Activated T-cell treated with anti-CD3 and anti-CD28 coated beads, Interleukin-2, amount 50 U/mL, for 48 hours (primary cell): ENCODE measurements at regions not wholly inside any gene's neighbourhood (a gene's known extent, or its start where the extent isn't known, plus 50 kb on each side); places are given as distances from the start of the nearest gene placed in this dataset.
"Not testable (repeated sequence)": the region's sequence is repeated elsewhere in the genome, so short reads cannot be mapped to it uniquely, and the experiment has no call there.

ENCODE experiments used
- DNase-seq, 2 experiments: peaks; one replicate each; pipeline ENCODE4 v3.0.0-alpha.2; 2020

- DNase-seq: no peak
These were observed 58.2 kb downstream of the RPRM start for GRCh38 chr2:153420394-153420793.

DNA sequence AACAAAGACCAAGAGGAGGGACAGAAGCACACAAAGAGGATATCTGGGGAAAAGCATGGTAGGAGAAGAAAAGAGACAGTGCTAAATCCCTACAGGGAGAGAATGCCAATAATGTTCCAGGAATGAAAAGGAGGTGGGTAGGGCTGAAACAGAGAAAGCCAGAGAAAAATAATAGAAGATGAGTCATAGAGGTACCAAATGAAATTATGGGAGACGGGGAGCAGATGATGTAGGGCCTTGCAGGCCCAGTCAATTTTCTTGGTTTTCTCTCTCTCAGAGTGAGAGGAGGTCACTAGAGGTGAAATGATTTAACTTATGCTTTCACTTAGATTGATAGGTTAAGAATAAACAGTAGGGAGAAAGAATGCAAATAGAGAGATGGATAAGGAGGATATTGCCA, 61.5 kb downstream of the RPRM start:
- no peak for DNase-seq

- DNase-seq: no peak
These were observed 62.5 kb downstream of the RPRM start for GRCh38 chr2:153416071-153416470.

GRCh38 chr2:153408710-153409385, 69.7 kb downstream of the RPRM start:
- DNase-seq: no peak

DNA sequence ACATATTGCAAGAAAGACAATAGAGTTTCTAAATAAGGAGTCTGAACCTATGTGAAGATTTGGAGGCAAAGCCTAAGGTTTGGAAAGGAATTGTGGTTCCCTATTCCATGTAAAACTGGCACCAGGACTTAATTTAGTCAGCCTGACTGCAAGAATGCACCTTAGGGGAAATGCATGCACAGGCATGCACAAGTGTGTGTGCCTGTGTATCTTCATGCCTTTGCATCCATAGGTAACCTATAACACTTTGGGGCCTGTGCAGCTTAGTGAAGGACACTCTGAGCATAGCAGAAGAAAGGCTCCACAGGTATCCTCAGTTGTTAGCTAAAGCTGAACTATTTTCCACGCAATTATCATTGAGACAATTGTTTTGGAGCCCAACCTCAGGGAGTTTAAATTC, 73.4 kb downstream of the RPRM start:
- DNase-seq: no peak

- no peak for DNase-seq
These were observed 73.8 kb downstream of the RPRM start for GRCh38 chr2:153404792-153405191.

DNA sequence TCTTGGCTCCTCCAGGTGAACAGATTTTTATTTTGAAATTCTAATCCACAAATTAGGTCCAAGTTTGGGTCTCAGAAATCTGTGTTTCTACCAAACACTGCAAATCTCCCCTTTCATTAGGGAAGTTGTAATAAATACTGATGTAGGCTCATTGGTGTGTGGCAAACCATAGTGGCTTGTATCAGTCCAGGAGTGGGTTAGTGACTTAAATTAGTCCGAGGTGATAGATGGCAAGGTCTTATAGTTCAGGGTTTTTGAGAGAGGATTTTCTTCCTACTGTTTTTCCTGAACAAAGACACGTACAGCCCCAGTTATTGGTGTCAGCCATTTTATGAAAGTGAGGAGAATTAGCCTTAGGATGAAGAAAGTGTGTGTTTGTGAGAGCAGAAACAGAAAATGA, 74.6 kb downstream of the RPRM start:
- DNase-seq: no peak

DNA sequence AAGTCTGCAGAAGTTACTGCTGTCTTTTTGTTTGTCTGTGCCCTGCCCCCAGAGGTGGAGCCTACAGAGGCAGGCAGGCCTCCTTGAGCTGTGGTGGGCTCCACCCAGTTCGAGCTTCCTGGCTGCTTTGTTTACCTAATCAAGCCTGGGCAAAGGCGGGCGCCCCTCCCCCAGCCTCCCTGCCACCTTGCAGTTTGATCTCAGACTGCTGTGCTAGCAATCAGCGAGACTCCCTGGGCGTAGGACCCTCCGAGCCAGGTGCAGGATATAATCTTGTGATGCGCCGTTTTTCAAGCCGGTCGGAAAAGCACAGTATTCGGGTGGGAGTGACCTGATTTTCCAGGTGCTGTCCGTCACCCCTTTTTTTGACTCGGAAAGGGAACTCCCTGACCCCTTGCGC, 75.2 kb downstream of the RPRM start:
- not testable (repeated sequence) for DNase-seq

DNA sequence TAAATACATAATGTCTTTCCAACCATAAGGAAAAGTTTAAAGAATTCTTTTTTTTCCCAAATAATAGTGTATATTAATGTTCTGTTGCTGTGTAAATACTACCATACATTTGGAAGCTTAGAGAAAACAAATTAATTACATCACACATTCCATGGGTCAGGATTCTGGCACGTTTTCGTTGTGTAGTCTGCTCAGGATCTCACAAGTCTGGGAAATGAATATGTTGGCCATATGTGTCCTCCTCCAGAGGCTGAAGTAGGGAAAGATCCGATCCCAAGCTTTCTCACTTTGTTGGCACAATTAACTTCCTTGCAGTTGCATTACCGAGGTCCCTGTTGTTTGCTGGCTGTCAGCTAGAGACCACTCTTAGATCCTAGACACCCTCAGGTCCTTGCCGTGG, 83.9 kb downstream of the RPRM start:
- DNase-seq: no peak

DNA sequence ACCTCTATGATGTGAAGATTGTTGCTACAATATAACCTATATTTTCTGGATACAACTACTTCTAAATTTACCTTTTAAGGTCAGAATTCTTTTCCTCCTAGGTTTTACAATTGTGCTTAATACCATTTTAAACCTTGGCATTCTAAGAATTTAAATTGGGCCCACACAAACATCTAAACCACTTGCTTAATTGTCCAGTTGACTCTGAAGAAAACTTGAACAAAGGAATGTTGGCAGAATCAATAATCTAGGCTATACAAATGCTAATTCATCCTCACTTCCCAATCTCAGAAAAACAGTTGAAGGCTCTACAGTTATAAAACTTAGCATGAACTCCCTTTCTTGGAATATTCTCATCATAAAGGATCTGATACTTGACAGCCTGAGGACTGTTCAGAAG, 84.3 kb downstream of the RPRM start:
- no peak for DNase-seq

DNA sequence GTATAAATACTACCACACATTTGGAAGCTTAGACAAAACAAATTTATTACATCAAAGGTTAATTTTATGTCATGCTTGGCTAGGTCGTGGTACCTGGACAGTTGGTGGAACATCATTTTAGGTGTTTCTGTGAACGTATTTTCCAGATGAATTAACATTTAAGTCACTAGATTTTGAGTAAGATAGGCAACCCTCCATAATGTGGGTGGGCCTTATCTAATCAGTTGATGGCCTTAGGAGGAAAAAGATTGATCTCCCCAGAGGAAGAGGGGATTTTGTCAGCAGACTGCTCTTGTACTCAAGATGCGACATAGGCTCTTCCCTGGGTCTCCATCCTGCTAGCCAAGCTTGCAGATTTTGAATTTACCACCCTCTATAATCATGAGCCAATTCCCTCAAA, 85.0 kb downstream of the RPRM start:
- no peak for DNase-seq

GRCh38 chr2:153391131-153391530, 87.4 kb downstream of the RPRM start:
- no peak for DNase-seq

DNA sequence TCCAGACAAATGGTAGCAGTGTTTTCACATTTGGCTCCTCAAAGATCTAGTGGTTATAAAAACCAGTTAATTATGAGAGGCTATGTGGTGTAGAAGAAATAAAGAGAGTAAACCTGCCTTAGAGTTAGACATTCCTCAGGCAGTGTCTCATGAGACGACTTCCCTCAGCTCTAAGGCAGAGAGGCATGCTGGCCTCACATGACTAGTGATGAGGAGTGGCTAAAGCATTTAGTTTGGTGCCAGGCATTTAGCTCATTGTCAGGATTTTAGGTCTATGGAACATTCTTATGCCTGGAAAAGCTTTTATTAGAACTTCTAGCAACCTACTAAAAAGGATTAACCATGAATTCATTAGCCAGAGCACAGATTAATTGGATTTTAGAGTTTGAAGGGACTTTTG, 90.3 kb downstream of the RPRM start:
- DNase-seq: no peak

DNA sequence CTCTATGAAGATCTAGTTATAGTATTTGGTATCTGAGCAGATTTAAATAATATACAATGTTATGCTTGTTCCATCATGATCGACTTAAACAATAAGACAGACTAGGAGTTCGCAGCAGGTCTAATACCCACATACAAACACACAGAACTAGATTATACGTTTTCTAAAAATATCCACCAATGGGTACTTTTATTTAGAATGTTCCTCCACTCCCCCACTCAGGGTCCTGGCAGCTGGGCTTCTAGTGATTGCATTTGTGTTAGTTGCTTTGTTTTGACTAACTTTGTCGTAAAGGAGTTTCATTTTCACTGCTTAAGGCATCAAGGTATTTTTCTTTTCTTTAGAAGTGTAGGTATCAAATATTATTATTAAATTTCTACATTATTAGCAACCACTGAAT, 91.4 kb downstream of the RPRM start:
- no peak for DNase-seq

- DNase-seq: no peak
These were observed 92.1 kb downstream of the RPRM start for GRCh38 chr2:153386481-153386897.

DNA sequence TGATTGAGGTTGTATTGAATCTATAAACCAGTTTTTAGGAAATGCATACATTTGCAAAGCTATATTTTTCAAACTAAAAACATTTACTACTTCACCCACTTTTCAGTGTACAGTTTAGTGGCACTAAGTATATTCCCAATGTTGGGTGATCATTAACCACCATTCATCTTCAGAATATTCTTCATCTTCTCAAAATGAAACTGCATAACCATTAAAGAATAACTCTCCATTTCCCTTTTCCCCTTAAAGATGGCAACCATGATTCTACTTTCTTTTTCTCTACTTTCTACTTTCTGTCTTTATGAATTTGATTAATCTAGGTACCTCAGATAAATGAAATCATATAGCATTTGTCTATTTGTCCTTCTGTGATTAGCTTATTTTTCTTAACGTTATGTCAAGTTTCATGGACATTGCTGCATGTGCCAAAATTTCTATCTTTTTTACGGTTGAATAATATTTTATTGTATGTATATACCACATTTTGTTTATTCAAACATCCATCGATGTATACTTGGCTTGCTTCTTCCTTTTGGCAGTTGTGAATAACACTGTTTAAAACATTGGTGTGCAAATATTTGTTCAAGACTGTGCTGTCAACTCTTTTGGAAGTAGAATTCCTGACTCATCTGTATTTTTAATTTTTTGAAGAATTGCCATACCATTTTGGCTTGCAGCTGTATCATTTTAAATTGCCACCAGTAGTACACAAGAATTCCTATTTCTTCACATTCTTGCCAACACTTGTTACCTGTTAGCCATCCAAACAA, 104.9 kb downstream of the RPRM start:
- no peak for DNase-seq

DNA sequence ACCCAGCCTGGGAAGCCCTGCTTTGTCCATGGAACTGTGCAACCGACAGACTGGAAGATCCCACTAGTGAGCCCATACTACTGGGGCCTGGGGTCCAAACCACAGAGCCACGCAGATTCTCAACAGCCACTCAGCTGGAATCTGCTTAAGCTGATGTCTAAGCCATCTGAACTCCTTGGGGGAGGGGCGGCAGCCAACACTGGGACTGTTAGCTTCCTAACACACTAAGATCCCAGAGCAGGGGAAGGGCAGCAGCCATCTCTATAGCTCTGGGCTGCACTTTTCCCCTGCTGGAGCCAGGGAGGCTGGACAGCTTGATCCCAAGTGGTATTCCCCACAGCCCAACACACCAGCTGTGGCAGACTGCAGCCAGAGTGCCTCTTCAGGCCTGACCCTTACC, 118.3 kb downstream of the RPRM start:
- no peak for DNase-seq

DNA sequence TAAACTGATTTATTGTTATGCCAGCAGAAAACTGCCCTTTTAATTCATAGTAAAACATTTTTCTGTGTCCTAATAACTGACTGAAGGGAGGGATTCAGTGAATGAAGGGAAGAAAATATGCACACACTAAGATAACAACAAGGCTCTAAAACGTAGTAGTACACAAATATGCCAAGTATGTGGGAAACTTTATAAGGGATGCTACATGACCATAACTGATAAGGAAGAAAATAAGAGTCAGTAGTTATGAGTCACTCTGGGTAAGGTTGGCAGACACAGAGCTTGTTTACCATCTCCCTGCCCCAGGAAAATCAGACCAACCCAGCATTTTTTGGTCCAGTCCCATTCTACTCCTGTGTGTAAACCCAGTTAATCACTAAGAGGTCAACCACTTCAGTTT, 124.2 kb downstream of the RPRM start:
- DNase-seq: no peak

DNA sequence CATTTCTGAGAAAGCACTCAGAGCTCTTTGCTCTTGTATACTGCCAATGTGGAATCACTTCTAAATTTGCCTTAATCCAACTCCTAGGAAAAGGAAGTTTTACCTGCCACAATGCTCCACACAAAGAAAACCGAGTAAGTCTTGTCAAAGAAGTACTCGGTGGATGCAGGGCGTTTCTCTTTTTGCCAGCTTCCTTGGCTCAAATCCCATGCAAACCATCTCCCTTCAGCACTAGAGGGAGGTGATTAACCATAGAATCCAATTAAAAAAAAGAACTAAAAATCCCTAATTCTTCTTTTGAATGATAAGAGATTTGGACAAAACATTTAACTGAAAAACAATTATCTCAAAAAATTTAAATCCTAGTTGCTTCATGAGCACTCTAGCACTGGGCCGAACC, 129.0 kb downstream of the RPRM start:
- no peak for DNase-seq

DNA sequence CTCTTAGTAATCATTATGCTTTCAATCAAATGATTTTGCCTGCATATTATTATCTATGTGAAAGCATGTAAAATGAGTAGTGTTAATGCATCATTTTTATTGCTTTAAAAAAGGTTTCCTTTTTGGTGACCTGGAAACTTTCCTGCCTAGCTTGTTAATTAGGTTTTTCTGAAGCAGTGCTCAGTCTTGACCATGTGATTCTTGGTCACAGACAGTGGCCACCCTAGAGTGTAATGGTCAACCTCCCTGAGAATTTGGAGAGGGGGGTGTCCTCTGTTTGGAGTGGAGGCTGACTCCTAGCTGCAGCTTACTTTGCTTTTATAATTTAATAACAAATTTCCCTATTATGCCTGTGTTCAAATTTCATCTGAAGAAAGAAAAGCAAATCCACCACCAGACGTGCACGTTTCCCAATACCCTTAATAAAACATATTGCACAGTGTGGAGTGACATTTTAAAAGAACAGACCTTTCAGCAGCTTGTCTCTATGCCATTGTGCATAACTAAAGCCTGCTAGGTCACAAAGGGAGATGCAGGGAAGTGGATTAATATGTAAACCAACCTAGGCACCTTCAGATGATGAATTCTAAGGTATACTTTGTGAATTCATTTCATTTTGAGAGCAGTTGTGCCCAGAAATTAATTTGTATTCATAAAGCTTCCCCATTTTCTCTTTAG, 130.6 kb downstream of the RPRM start:
- DNase-seq: no peak

DNA sequence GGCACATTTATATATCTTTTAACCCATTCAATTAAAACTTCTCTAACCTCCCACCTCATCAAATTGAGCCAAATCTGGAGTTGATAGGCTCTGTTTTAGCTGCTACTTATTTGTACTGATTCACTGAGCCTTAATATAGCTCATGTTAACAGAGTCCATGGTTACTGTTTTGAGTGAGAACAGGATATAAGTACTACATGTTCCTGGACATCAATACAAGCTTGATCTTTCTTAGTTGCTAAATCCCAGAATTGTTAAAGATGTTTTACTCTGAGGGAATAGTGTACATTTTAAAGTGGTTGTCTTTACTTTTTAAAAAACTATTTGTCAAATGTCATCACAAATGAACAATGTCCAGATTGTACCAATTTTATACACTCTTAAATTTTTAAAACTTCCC, 157.7 kb downstream of the RPRM start:
- no peak for DNase-seq

GRCh38 chr2:153311432-153311831, 167.1 kb downstream of the RPRM start:
- no peak for DNase-seq

DNA sequence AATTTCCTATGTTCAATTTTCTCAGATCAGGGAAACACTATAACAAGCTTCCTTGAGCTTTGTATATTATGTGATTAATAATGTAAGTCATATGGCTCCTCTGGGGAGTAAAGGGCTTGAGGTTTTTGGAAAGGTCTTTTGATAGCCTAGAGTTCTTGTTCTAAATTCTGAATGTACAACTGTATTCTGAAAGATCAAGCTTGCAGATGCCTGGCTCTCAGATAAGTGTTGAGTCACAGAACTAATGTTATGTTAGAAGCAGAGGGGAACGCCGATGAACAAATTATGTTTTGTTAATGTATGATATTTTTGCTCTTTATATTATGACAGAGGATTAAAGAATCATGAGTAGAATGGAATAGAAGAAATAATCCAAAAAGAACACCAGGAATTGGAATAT, 170.1 kb downstream of the RPRM start:
- DNase-seq: no peak

GRCh38 chr2:153307223-153307622, 171.3 kb downstream of the RPRM start:
- DNase-seq: no peak
